H9 (cell line): ENCODE measurements at regions not wholly inside any gene's neighbourhood (a gene's known extent, or its start where the extent isn't known, plus 50 kb on each side); places are given as distances from the start of the nearest gene placed in this dataset.

Experiments
- DNase-seq: peaks from one replicate; pipeline ENCODE4 v3.0.0-alpha.2; 2017
- H2AFZ ChIP-seq: one replicate; pipeline ENCODE4 v1.6.1; 2013; ENCODE audit warnings: mild to moderate bottlenecking, low read length, control low read depth, moderate library complexity
- H2AK5ac ChIP-seq: 2 replicates; pipeline ENCODE4 v1.6.1; 2013; ENCODE audit warnings: low read length, control low read depth, mixed read lengths; ENCODE audit not compliant: insufficient read length
- H2BK120ac ChIP-seq: one replicate; pipeline ENCODE4 v1.6.1; 2013; ENCODE audit warnings: low read depth, mild to moderate bottlenecking, low read length, control low read depth, inconsistent platforms; ENCODE audit not compliant: poor library complexity, severe bottlenecking
- H2BK12ac ChIP-seq: 2 replicates; pipeline ENCODE4 v1.6.1; 2013; ENCODE audit warnings: low read length, control low read depth, mixed read lengths, low read depth; ENCODE audit not compliant: insufficient read length
- H2BK15ac ChIP-seq: 2 replicates; pipeline ENCODE4 v1.6.1; 2013; ENCODE audit warnings: low read depth, low read length, control low read depth
- H2BK20ac ChIP-seq: one replicate; pipeline ENCODE4 v1.6.1; 2013; ENCODE audit warnings: low read depth, mild to moderate bottlenecking, low read length, control low read depth, inconsistent platforms; ENCODE audit not compliant: poor library complexity, severe bottlenecking
- H2BK5ac ChIP-seq: 2 replicates; pipeline ENCODE4 v1.6.1; 2013; ENCODE audit warnings: low read length, control low read depth, mixed read lengths; ENCODE audit not compliant: insufficient read length
- H3K14ac ChIP-seq: 2 replicates; pipeline ENCODE4 v1.6.1; 2013; ENCODE audit warnings: low read length, control low read depth; ENCODE audit not compliant: insufficient read depth
- H3K18ac ChIP-seq: 2 replicates; pipeline ENCODE4 v1.6.1; 2013; ENCODE audit warnings: low read depth, mild to moderate bottlenecking, mixed read lengths, low read length, control low read depth; ENCODE audit not compliant: insufficient read length
- H3K23ac ChIP-seq: 2 replicates; pipeline ENCODE4 v1.6.1; 2013; ENCODE audit warnings: low read length, control low read depth, mixed read lengths, low read depth; ENCODE audit not compliant: insufficient read length
- H3K23me2 ChIP-seq: 2 replicates; pipeline ENCODE4 v1.6.1; 2013; ENCODE audit warnings: low read depth, mild to moderate bottlenecking, mixed read lengths, low read length, control low read depth; ENCODE audit not compliant: insufficient read length, poor library complexity, severe bottlenecking
- H3K27ac ChIP-seq: 2 replicates; pipeline ENCODE4 v1.5.1; 2013; ENCODE audit warnings: low read length, control low read depth, mixed read lengths, low read depth; ENCODE audit not compliant: insufficient read length
- H3K27me3 ChIP-seq: 2 replicates; pipeline ENCODE4 v1.6.1; 2013; ENCODE audit warnings: low read length, control low read depth, inconsistent platforms; ENCODE audit not compliant: insufficient read depth
- H3K4ac ChIP-seq: 2 replicates; pipeline ENCODE4 v1.6.1; 2013; ENCODE audit warnings: low read depth, mild to moderate bottlenecking, control low read depth, inconsistent platforms, low read length, moderate library complexity
- H3K4me1 ChIP-seq: 2 replicates; pipeline ENCODE4 v1.6.1; 2013; ENCODE audit warnings: low read length, control low read depth, inconsistent platforms; ENCODE audit not compliant: insufficient read depth
- H3K4me2 ChIP-seq: 2 replicates; pipeline ENCODE4 v1.6.1; 2013; ENCODE audit warnings: low read length, control low read depth, mixed read lengths; ENCODE audit not compliant: insufficient read length, insufficient read depth
- H3K56ac ChIP-seq: 2 replicates; pipeline ENCODE4 v1.6.1; 2013; ENCODE audit warnings: low read depth, mild to moderate bottlenecking, mixed read lengths, low read length, control low read depth; ENCODE audit not compliant: insufficient read length
- H3K79me1 ChIP-seq: 2 replicates; pipeline ENCODE4 v1.6.1; 2013; ENCODE audit warnings: low read depth, mild to moderate bottlenecking, moderate library complexity, low read length, control low read depth, inconsistent platforms; ENCODE audit not compliant: insufficient read depth, poor library complexity, severe bottlenecking
- H3K79me2 ChIP-seq: 2 replicates; pipeline ENCODE4 v1.6.1; 2013; ENCODE audit warnings: low read length, control low read depth, inconsistent platforms; ENCODE audit not compliant: insufficient read depth
- H3K9ac ChIP-seq: 2 replicates; pipeline ENCODE4 v1.6.1; 2013; ENCODE audit warnings: low read length, control low read depth, mixed read lengths; ENCODE audit not compliant: insufficient read length; ENCODE audit errors: extremely low read depth
- H3K9me3 ChIP-seq: one replicate; pipeline ENCODE4 v1.6.1; 2013; ENCODE audit warnings: low read depth, low read length, inconsistent platforms; ENCODE audit not compliant: control insufficient read depth
- H3T11ph ChIP-seq: one replicate; pipeline ENCODE4 v1.6.1; 2013; ENCODE audit warnings: mild to moderate bottlenecking, low read length, control low read depth, inconsistent platforms
- H4K20me1 ChIP-seq: one replicate; pipeline ENCODE4 v1.6.1; 2013; ENCODE audit not compliant: control insufficient read depth, insufficient read length, insufficient read depth
- H4K5ac ChIP-seq: 2 replicates; pipeline ENCODE4 v1.6.1; 2013; ENCODE audit warnings: low read depth, mild to moderate bottlenecking, mixed read lengths, low read length, control low read depth; ENCODE audit not compliant: insufficient read length
- H4K8ac ChIP-seq: replicated peaks from 2 replicates; pipeline ENCODE4 v1.6.1; 2013; ENCODE audit warnings: low read length, control low read depth, mixed read lengths, low read depth; ENCODE audit not compliant: insufficient read length
- H4K91ac ChIP-seq: 2 replicates; pipeline ENCODE4 v1.6.1; 2013; ENCODE audit warnings: low read depth, mild to moderate bottlenecking, moderate library complexity, mixed read lengths, low read length, control low read depth; ENCODE audit not compliant: insufficient read length
- H3K27ac Mint-ChIP-seq, 3 experiments: 2 replicates in 2 of 3; 3 replicates in 1 of 3; pipeline ENCODE4 v1.8.0; 2020 to 2021; ENCODE audit warnings: mixed read lengths in 3 of 3, mild to moderate bottlenecking in 1 of 3, moderate library complexity in 1 of 3
- H3K27me3 Mint-ChIP-seq: 2 replicates; pipeline ENCODE4 v1.8.0; 2021; ENCODE audit warnings: low read depth, mild to moderate bottlenecking, moderate library complexity, mixed read lengths
- H3K36me3 Mint-ChIP-seq, 3 experiments: 2 replicates in 2 of 3; 3 replicates in 1 of 3; pipeline ENCODE4 v1.8.0; 2020 to 2021; ENCODE audit warnings: low read depth in 3 of 3, mixed read lengths in 3 of 3; ENCODE audit not compliant: insufficient read depth in 1 of 3
- H3K4me1 Mint-ChIP-seq, 2 experiments: 2 replicates each; pipeline ENCODE4 v1.8.0; 2020; ENCODE audit warnings: mixed read lengths in 2 of 2
- H3K4me3 Mint-ChIP-seq, 2 experiments: 2 replicates in 1 of 2; 3 replicates in 1 of 2; pipeline ENCODE4 v1.8.0; 2020 to 2021; ENCODE audit warnings: mild to moderate bottlenecking in 2 of 2, mixed read lengths in 2 of 2, moderate library complexity in 1 of 2
- H3K9me3 Mint-ChIP-seq, 2 experiments: 2 replicates in 1 of 2; 3 replicates in 1 of 2; pipeline ENCODE4 v1.8.0; 2020; ENCODE audit warnings: mild to moderate bottlenecking in 2 of 2, mixed read lengths in 2 of 2, moderate library complexity in 1 of 2
- WGBS: extraction: QIAGEN DNeasy Blood & Tissue Kit; methylation state at CpG from one replicate; pipeline ENCODE4 v1.1.7; 2013; ENCODE audit warnings: missing lambda C conversion rate, low lambda C conversion rate, mixed read lengths; ENCODE audit not compliant: insufficient read length; ENCODE audit errors: extremely low coverage; 5-methylcytosine and 5-hydroxymethylcytosine counted together
- TF ChIP-seq, protein P1 (sequence below): fragments of 200-600 bp; sonication (generic); conservative IDR thresholded peaks from 3 replicates; pipeline ENCODE4 v1.8.0; 2021; ENCODE audit warnings: antibody characterized with exemption, mild to moderate bottlenecking

DNA sequence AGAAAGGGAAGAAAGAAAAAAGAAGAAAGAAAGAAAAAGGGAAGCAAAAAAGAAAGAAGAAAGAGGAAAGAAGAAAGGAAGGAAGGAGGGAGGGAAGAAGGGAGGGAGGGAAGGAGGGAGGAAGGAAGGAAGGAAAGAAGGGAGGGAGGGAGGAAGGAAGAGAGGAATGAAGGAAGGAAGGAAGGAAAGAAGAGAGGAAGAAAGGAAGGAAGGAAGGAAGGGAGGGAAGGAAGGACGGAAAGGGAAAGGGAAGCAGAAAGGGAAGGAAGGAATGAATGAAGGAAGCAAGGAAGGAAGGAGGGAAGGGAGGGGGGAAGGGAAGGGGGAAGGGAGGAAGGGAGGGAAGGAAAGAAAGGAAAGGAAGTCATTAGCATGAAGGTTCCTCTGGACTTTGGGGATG is 452.9 kb downstream of the TFAP2B start:
- Mint-ChIP-seq H3K27ac (no peak overlapping the region), H3K4me3 (no peak overlapping the region), H3K4me1 (peaks cover 13% of the 10 kb centered on the region in 2 experiments), H3K27me3 (no peaks in the 10 kb centered on the region; the same call in 1 of the 2 replicates), H3K36me3 (no peaks in the 10 kb centered on the region), H3K9me3 (no peaks in the 10 kb centered on the region)
- H3K9me3 ChIP-seq: no peaks in the 10 kb centered on the region
- no peak overlapping the region for H2BK120ac ChIP-seq
- H2BK12ac ChIP-seq: no peak overlapping the region
- no peak overlapping the region for H3K9ac ChIP-seq
- WGBS: no CpG with 5 or more reads among the region's 1 CpG
- no peak overlapping the region for H3K23ac ChIP-seq
- H3K18ac ChIP-seq: no peak overlapping the region
- H3K79me2 ChIP-seq: no peaks in the 10 kb centered on the region
- TF ChIP-seq, protein P1, sequence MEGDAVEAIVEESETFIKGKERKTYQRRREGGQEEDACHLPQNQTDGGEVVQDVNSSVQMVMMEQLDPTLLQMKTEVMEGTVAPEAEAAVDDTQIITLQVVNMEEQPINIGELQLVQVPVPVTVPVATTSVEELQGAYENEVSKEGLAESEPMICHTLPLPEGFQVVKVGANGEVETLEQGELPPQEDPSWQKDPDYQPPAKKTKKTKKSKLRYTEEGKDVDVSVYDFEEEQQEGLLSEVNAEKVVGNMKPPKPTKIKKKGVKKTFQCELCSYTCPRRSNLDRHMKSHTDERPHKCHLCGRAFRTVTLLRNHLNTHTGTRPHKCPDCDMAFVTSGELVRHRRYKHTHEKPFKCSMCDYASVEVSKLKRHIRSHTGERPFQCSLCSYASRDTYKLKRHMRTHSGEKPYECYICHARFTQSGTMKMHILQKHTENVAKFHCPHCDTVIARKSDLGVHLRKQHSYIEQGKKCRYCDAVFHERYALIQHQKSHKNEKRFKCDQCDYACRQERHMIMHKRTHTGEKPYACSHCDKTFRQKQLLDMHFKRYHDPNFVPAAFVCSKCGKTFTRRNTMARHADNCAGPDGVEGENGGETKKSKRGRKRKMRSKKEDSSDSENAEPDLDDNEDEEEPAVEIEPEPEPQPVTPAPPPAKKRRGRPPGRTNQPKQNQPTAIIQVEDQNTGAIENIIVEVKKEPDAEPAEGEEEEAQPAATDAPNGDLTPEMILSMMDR: no peak
- no peak overlapping the region for H2AK5ac ChIP-seq
- H4K5ac ChIP-seq: no peak overlapping the region
- no peak overlapping the region for H4K91ac ChIP-seq
- H2BK15ac ChIP-seq: no peak overlapping the region
- no peak overlapping the region for H3K14ac ChIP-seq
- H2AFZ ChIP-seq: no peak overlapping the region
- no peaks in the 10 kb centered on the region for H3K79me1 ChIP-seq
- H4K8ac ChIP-seq: no peak overlapping the region
- H3K4me2 ChIP-seq: no peak overlapping the region
- H3K23me2 ChIP-seq: no peaks in the 10 kb centered on the region
- H4K20me1 ChIP-seq: no peaks in the 10 kb centered on the region
- no peak overlapping the region for H3T11ph ChIP-seq
- H3K56ac ChIP-seq: no peak overlapping the region
- no peak for DNase-seq
- no peak overlapping the region for H3K27ac ChIP-seq
- H3K4ac ChIP-seq: no peak overlapping the region
- H3K27me3 ChIP-seq: no peaks in the 10 kb centered on the region
- H2BK5ac ChIP-seq: no peak overlapping the region
- H3K4me1 ChIP-seq: no peaks in the 10 kb centered on the region
- no peak overlapping the region for H2BK20ac ChIP-seq
